Fibroblast of pulmonary artery (primary cell): ENCODE measurements at regions not wholly inside any gene's neighbourhood (a gene's known extent, or its start where the extent isn't known, plus 50 kb on each side); places are given as distances from the start of the nearest gene placed in this dataset.

Source experiments
- DNase-seq: peaks from one replicate; pipeline ENCODE4 v3.0.0-alpha.2; 2010; ENCODE audit warnings: low read depth
- H3K4me3 ChIP-seq: replicated peaks from 2 replicates; pipeline ENCODE4 v1.5.1; 2011; ENCODE audit warnings: low read depth, mild to moderate bottlenecking, control low read depth, low read length, moderate library complexity
- TF ChIP-seq, protein P1 (sequence below): IDR thresholded peaks from 2 replicates; pipeline ENCODE4 v1.5.1; 2011; ENCODE audit warnings: mild to moderate bottlenecking, control low read depth, low read length, inconsistent platforms; ENCODE audit errors: missing control alignments

DNA sequence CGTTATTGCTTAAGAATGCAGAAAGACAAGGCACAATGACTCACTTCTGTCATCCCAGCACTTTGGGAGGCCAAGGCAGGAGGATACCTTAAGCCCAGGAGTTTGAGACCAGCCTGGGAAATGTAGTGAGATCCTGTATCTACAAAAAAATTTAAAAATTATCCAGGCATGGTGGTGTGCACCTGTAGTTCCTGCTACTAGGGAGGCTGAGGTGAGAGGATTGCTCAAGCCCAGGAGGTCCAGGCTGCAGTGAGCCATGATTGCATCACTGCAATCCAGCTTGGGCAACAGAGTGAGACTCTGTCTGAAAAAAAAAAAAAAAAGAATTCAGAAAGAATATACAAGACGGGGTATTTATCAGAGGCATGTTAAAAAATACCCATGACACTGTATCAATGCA lies 182.0 kb upstream of the SPOPL start:
- peak; percentile 4 for DNase-seq
- no peak overlapping the region for H3K4me3 ChIP-seq
- TF ChIP-seq, protein P1, sequence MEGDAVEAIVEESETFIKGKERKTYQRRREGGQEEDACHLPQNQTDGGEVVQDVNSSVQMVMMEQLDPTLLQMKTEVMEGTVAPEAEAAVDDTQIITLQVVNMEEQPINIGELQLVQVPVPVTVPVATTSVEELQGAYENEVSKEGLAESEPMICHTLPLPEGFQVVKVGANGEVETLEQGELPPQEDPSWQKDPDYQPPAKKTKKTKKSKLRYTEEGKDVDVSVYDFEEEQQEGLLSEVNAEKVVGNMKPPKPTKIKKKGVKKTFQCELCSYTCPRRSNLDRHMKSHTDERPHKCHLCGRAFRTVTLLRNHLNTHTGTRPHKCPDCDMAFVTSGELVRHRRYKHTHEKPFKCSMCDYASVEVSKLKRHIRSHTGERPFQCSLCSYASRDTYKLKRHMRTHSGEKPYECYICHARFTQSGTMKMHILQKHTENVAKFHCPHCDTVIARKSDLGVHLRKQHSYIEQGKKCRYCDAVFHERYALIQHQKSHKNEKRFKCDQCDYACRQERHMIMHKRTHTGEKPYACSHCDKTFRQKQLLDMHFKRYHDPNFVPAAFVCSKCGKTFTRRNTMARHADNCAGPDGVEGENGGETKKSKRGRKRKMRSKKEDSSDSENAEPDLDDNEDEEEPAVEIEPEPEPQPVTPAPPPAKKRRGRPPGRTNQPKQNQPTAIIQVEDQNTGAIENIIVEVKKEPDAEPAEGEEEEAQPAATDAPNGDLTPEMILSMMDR: no peak

GRCh38 chr2:138321458-138321857 lies 180.1 kb upstream of the SPOPL start:
- no peak for DNase-seq
- TF ChIP-seq, protein P1: no peak
- H3K4me3 ChIP-seq: no peak overlapping the region

GRCh38 chr2:138323382-138324067 lies 178.0 kb upstream of the SPOPL start:
- H3K4me3 ChIP-seq: no peak overlapping the region
- TF ChIP-seq, protein P1: no peak
- DNase-seq: no peak

DNA sequence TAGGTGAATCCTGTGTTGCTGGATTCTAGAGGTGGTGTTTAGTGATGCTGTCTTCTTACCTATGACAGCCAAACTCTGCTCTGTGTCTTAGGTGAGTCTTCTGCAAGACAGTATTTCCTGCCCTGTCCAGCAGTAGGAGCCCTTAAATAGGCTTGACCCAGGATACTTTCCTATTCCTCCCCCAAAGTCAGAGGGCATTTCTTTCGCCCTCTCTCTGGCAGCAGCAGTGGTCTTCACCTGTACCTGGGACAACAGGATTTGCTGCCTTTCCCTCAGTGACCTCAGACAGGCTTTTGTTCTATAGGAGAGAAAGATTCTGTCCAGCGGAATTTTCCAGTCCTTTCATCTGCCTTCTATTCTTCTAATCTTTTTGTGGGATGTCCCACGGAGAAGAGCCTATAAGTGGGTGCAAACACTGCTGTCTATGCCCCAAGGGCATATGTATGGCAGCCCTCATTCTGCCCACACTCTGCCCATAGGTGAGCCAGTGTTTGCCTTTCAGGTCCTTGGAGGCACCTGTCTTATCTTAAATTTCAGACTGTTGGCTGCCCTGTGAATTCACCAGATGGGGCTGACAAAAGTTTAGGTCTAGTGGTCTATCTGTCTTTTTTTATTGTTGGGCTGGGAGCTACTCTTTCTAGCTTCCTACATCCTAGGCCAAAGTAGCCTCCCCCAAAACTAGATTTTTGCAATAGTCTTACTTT lies 177.3 kb upstream of the SPOPL start:
- TF ChIP-seq, protein P1: no peak
- no peak for DNase-seq

GRCh38 chr2:138327967-138328366 lies 173.6 kb upstream of the SPOPL start:
- DNase-seq: peak; percentile 8
- TF ChIP-seq, protein P1: no peak
- H3K4me3 ChIP-seq: no peak overlapping the region

More for the DNA sequence above, 177.3 kb upstream of the SPOPL start:
- no peak overlapping the region for H3K4me3 ChIP-seq

GRCh38 chr2:138329162-138329561 lies 172.4 kb upstream of the SPOPL start:
- no peak for DNase-seq
- TF ChIP-seq, protein P1: no peak

More at GRCh38 chr2:138329162-138329561, 172.4 kb upstream of the SPOPL start:
- no peak overlapping the region for H3K4me3 ChIP-seq
